ENCODE measurements at regions not wholly inside any gene's neighbourhood (a gene's known extent, or its start where the extent isn't known, plus 50 kb on each side); places are given as distances from the start of the nearest gene placed in this dataset.

GRCh38 chr15:77764095-77764494 lies 131.4 kb upstream of the LINGO1 start:
- no peak for DNase-seq (ENCODE audit: low spot score)

GRCh38 chr15:77762747-77763355 lies 130.1 kb upstream of the LINGO1 start:
- no peak for DNase-seq (ENCODE audit: low spot score)

GRCh38 chr15:77759896-77760592 lies 127.3 kb upstream of the LINGO1 start:
- no peak for DNase-seq (ENCODE audit: low spot score)

- no peak for DNase-seq (ENCODE audit: low spot score)
These were observed 121.2 kb upstream of the LINGO1 start for GRCh38 chr15:77753939-77754338.

GRCh38 chr15:77753281-77753873 lies 120.7 kb upstream of the LINGO1 start:
- no peak for DNase-seq (ENCODE audit: low spot score)

- no peak for DNase-seq (ENCODE audit: low spot score)
These were observed 117.4 kb upstream of the LINGO1 start for GRCh38 chr15:77749998-77750540.

- no peak for DNase-seq (ENCODE audit: low spot score)
These were observed 116.7 kb upstream of the LINGO1 start for GRCh38 chr15:77749236-77749997.

GRCh38 chr15:77748078-77749064 lies 115.7 kb upstream of the LINGO1 start:
- no peak for DNase-seq (ENCODE audit: low spot score)

GRCh38 chr15:77747175-77748077 lies 114.7 kb upstream of the LINGO1 start:
- DNase-seq (ENCODE audit: low spot score) = no peak

GRCh38 chr15:77746254-77747174 lies 113.8 kb upstream of the LINGO1 start:
- no peak for DNase-seq (ENCODE audit: low spot score)

GRCh38 chr15:77744398-77744797 lies 111.7 kb upstream of the LINGO1 start:
- DNase-seq (ENCODE audit: low spot score) = no peak

GRCh38 chr15:77742570-77742969 lies 109.9 kb upstream of the LINGO1 start:
- no peak for DNase-seq (ENCODE audit: low spot score)

- no peak for DNase-seq (ENCODE audit: low spot score)
These were observed 109.4 kb upstream of the LINGO1 start for GRCh38 chr15:77742127-77742526.

- DNase-seq (ENCODE audit: low spot score) = no peak
These were observed 108.4 kb upstream of the LINGO1 start for GRCh38 chr15:77741106-77741505.

- no peak for DNase-seq (ENCODE audit: low spot score)
These were observed 107.1 kb upstream of the LINGO1 start for GRCh38 chr15:77739591-77740378.

GRCh38 chr15:77738441-77739302 lies 106.0 kb upstream of the LINGO1 start:
- no peak for DNase-seq (ENCODE audit: low spot score)

- DNase-seq (ENCODE audit: low spot score) = no peak
These were observed 105.3 kb upstream of the LINGO1 start for GRCh38 chr15:77738038-77738370.
